ENCODE measurements at regions not wholly inside any gene's neighbourhood (a gene's known extent, or its start where the extent isn't known, plus 50 kb on each side); places are given as distances from the start of the nearest gene placed in this dataset.

- TF ChIP-seq, protein P1, sequence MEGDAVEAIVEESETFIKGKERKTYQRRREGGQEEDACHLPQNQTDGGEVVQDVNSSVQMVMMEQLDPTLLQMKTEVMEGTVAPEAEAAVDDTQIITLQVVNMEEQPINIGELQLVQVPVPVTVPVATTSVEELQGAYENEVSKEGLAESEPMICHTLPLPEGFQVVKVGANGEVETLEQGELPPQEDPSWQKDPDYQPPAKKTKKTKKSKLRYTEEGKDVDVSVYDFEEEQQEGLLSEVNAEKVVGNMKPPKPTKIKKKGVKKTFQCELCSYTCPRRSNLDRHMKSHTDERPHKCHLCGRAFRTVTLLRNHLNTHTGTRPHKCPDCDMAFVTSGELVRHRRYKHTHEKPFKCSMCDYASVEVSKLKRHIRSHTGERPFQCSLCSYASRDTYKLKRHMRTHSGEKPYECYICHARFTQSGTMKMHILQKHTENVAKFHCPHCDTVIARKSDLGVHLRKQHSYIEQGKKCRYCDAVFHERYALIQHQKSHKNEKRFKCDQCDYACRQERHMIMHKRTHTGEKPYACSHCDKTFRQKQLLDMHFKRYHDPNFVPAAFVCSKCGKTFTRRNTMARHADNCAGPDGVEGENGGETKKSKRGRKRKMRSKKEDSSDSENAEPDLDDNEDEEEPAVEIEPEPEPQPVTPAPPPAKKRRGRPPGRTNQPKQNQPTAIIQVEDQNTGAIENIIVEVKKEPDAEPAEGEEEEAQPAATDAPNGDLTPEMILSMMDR (IDR thresholded peaks at IDR 0.05) = no peak
- TF ChIP-seq EP300 (IDR thresholded peaks at IDR 0.05) (no peak), POLR2A (IDR thresholded peaks at IDR 0.05) (no peak)
These were observed 634.6 kb downstream of the IGSF11 start for GRCh38 chr3:118400086-118400485.
